Lung (tissue), 11 donors: ENCODE measurements at regions not wholly inside any gene's neighbourhood (a gene's known extent, or its start where the extent isn't known, plus 50 kb on each side); places are given as distances from the start of the nearest gene placed in this dataset.

Experiments used
- ATAC-seq: fragments of 200-7000 bp; cut with Tn5 transposase; one replicate; pipeline ENCODE4 v1.9.1; 2020; ENCODE audit warnings: moderate number of reproducible peaks; ENCODE audit not compliant: insufficient read depth, low FRiP score
- DNase-seq, 3 donors: peaks; one replicate each; pipeline ENCODE4 v3.0.0-alpha.2; 2013 to 2017
- H3K27ac ChIP-seq, 2 donors: one replicate each; pipeline ENCODE4 v1.5.1; 2013; ENCODE audit warnings: mild to moderate bottlenecking in 2 of 2, moderate library complexity in 2 of 2, control low read depth in 1 of 2, inconsistent platforms in 1 of 2, low read depth in 1 of 2, low read length in 1 of 2
- H3K27me3 ChIP-seq, 3 donors: one replicate each; pipeline ENCODE4 v1.5.1; 2013; ENCODE audit warnings: low read length in 2 of 3; ENCODE audit not compliant: control insufficient read depth in 3 of 3, insufficient read depth in 3 of 3
- H3K36me3 ChIP-seq, 4 donors: one replicate each; pipeline ENCODE4 v1.5.1; 2013; ENCODE audit warnings: low read length in 4 of 4, mild to moderate bottlenecking in 1 of 4, moderate library complexity in 1 of 4; ENCODE audit not compliant: control insufficient read depth in 4 of 4, insufficient read depth in 4 of 4
- H3K4me1 ChIP-seq, 5 donors: one replicate each; pipeline ENCODE4 v1.5.1; 2013; ENCODE audit warnings: low read length in 5 of 5, mild to moderate bottlenecking in 2 of 5, moderate library complexity in 1 of 5; ENCODE audit not compliant: control insufficient read depth in 5 of 5, insufficient read depth in 5 of 5
- H3K4me3 ChIP-seq: one replicate; pipeline ENCODE4 v1.5.1; 2013; ENCODE audit warnings: mild to moderate bottlenecking, control low read depth, moderate library complexity
- H3K9ac ChIP-seq, 2 donors: one replicate each; pipeline ENCODE4 v1.5.1; 2013; ENCODE audit warnings: low read length in 2 of 2, control low read depth in 1 of 2; ENCODE audit not compliant: insufficient read depth in 1 of 2
- H3K9me3 ChIP-seq, 4 donors: one replicate each; pipeline ENCODE4 v1.5.1; 2013; ENCODE audit warnings: low read length in 3 of 4, mild to moderate bottlenecking in 1 of 4, moderate library complexity in 1 of 4; ENCODE audit not compliant: control insufficient read depth in 4 of 4, insufficient read depth in 3 of 4
- CTCF ChIP-seq: IDR thresholded peaks from 2 replicates; pipeline ENCODE4 v1.5.1; 2012; ENCODE audit warnings: mild to moderate bottlenecking; ENCODE audit errors: control extremely low read depth, extremely low read depth
- WGBS, 2 donors: extraction: QIAGEN DNeasy Blood & Tissue Kit; methylation state at CpG; one replicate each; pipeline ENCODE4 v1.1.7; 2013; 5-methylcytosine and 5-hydroxymethylcytosine counted together
- donor health status: control.
- donor health status: control.
- donor health status: Bipolar disorder and iron deficiency.
- donor health status: healthy.
- donor health status: DM: yes; HTN: yes; CAD: no.

- ATAC-seq, result no peak
- no peak overlapping the region for H3K27ac ChIP-seq
- H3K27me3 ChIP-seq, result no peaks in the 10 kb centered on the region
- TF ChIP-seq CTCF, result no peak
- H3K4me3 ChIP-seq, result no peak overlapping the region
- H3K9ac ChIP-seq, result no peak overlapping the region
- no peaks in the 10 kb centered on the region for H3K9me3 ChIP-seq
- H3K36me3 ChIP-seq, result no peaks in the 10 kb centered on the region
- peak in 1 of 3 donors; percentile 15 for DNase-seq
- peaks cover 0 to 4% (median 3%) of the 10 kb centered on the region in 5 donors for H3K4me1 ChIP-seq
- WGBS, 2 donors, result 65 to 74% methylated on average over 3 of the region's 3 CpGs
Measured at GRCh38 chr1:190837888-190838287, 360.2 kb upstream of the BRINP3 start.

- no peaks in the 10 kb centered on the region for H3K9me3 ChIP-seq
- H3K27me3 ChIP-seq, result no peaks in the 10 kb centered on the region
- peaks cover 0 to 2% (median 0%) of the 10 kb centered on the region in 5 donors for H3K4me1 ChIP-seq
- H3K4me3 ChIP-seq, result no peak overlapping the region
- ATAC-seq, result no peak
- WGBS, 2 donors, result 74 to 75% methylated on average over 4 of the region's 4 CpGs
- no peaks in the 10 kb centered on the region for H3K36me3 ChIP-seq
- no peak for TF ChIP-seq CTCF
- no peak for DNase-seq
- H3K9ac ChIP-seq, result no peak overlapping the region
- no peak overlapping the region for H3K27ac ChIP-seq
Measured at GRCh38 chr1:190847166-190847565, 369.5 kb upstream of the BRINP3 start.

GRCh38 chr1:190849346-190849745 lies 371.7 kb upstream of the BRINP3 start:
- ATAC-seq (no peak), DNase-seq (no peak)
- no peaks in the 10 kb centered on the region for H3K36me3 ChIP-seq
- WGBS, 2 donors, result 65 to 79% methylated on average over 4 of the region's 4 CpGs
- no peak overlapping the region for H3K4me3 ChIP-seq
- H3K9ac ChIP-seq, result no peak overlapping the region
- H3K4me1 ChIP-seq, result no peaks in the 10 kb centered on the region
- H3K9me3 ChIP-seq, result no peaks in the 10 kb centered on the region
- no peak overlapping the region for H3K27ac ChIP-seq
- TF ChIP-seq CTCF, result no peak
- no peaks in the 10 kb centered on the region for H3K27me3 ChIP-seq

GRCh38 chr1:190852611-190853010 lies 374.9 kb upstream of the BRINP3 start:
- no peaks in the 10 kb centered on the region for H3K4me1 ChIP-seq
- no peak overlapping the region for H3K4me3 ChIP-seq
- WGBS, 2 donors, result 94 to 96% methylated on average over 2 of the region's 2 CpGs
- no peak overlapping the region for H3K9ac ChIP-seq
- no peak for ATAC-seq
- TF ChIP-seq CTCF, result no peak
- H3K27ac ChIP-seq, result no peak overlapping the region
- no peaks in the 10 kb centered on the region for H3K27me3 ChIP-seq
- no peak for DNase-seq
- no peaks in the 10 kb centered on the region for H3K36me3 ChIP-seq
- peaks cover 0 to under 1% (median 0%) of the 10 kb centered on the region in 4 donors for H3K9me3 ChIP-seq
